HG02884 (cell line): ENCODE measurements at regions not wholly inside any gene's neighbourhood (a gene's known extent, or its start where the extent isn't known, plus 50 kb on each side); places are given as distances from the start of the nearest gene placed in this dataset.
"Not testable (repeated sequence)": the region's sequence is repeated elsewhere in the genome, so short reads cannot be mapped to it uniquely, and the experiment has no call there.

Experiments
- ATAC-seq: cut with Tn5 transposase; IDR thresholded peaks from one replicate; pipeline ENCODE4 v1.9.1; 2021; ENCODE audit warnings: mild to moderate bottlenecking, moderate library complexity; ENCODE audit not compliant: unreplicated experiment

GRCh38 chr3:29011441-29011840 lies 269.4 kb upstream of the RBMS3 start:
- ATAC-seq = no peak

DNA sequence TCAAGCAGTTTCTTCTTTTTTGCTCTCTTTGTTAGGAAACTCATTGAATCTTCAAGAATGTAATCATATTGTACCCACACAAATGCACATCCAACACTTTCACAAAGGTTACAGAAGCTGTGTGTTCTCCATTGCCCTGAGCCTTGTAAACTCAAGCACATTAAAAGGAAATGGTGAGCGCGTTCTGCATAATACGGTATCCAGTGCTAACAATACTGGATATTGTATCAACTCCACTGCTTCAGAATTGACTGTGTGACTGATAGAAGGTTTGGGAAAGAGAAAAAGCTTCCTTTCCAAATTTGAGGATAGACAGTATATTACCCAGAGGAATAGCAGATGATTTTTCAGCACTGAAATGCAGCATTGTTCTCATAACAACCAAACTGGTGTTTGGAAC lies 268.9 kb upstream of the RBMS3 start:
- no peak for ATAC-seq

- no peak for ATAC-seq
Observed at GRCh38 chr3:29022976-29023375, 257.9 kb upstream of the RBMS3 start.

DNA sequence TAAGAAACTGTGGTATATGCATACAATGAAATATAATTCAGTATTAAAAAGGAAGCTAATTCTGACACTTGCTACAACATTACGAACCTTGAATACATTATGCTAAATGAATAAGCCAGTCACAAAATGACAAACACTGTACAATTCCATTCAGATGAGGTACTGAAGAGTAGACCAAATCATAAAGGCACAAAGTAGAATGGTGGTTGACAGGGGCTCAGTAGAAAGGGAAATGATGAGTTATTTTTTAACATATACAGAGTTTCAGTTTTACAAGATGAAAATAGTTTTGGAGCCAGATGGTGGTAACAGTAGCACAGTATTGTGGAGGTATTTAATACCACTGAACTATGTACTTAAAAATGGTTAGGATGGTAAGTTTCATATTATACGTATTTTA lies 254.6 kb upstream of the RBMS3 start:
- peak; percentile 91 for ATAC-seq

DNA sequence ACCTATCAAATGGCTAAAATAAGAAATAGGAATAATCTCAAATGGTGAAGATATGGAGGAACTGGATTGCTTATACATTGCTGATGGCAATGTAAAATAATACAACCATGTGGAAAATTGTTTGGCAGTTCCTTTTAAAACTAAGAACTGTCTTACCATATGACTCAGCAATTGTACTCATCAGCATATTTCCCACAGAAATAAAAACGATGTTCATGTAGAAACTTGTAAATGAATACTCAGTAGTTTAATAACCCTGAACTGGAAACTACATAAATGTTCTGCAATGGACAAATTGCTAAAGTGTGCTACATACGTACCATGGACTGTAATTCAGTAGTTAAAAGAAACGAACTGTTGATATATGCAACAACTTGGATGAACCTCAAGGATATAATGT lies 253.9 kb upstream of the RBMS3 start:
- ATAC-seq = peak; percentile 48

GRCh38 chr3:29031175-29031574 lies 249.7 kb upstream of the RBMS3 start:
- not testable (repeated sequence) for ATAC-seq

DNA sequence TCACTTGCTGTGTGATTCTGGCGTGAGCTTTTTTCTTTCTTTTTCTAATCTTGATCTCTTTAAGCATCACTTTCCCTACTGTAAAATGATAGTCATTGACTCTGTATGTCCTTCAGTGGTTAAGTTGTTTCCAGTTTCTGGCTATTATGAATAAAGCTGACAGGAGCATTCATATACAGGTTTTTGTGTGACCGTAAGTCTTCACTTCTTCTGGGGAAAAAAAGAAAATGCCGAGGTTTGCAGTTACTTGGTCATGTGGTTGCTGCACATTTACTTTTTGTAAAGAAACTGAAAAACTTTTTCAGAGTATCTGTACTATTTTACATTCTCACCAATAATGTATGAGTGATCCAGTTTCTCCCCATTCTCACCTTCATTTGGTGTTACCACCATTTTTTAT lies 247.4 kb upstream of the RBMS3 start:
- no peak for ATAC-seq

GRCh38 chr3:29050155-29050554 lies 230.7 kb upstream of the RBMS3 start:
- no peak for ATAC-seq

DNA sequence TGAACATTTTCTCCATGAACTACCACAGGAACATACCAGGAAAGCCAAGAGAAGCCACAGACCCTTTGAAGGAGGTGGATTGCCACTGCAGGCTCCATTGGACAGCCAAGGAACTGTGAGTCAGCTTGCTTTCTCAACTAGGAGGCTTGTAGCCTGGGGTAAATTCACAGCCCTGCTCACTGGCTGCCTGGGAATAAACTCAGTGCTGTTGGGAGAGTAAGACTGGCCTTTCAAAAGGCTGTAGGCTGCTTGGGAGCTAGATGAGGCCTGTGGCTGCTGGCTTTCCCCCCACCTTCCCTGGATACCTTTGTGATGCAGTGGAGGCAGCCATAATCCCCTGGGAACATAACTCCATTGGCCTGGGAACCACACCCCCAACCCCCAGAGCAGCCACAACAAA lies 223.5 kb upstream of the RBMS3 start:
- no peak for ATAC-seq

GRCh38 chr3:29064085-29064484 lies 216.8 kb upstream of the RBMS3 start:
- ATAC-seq = no peak

DNA sequence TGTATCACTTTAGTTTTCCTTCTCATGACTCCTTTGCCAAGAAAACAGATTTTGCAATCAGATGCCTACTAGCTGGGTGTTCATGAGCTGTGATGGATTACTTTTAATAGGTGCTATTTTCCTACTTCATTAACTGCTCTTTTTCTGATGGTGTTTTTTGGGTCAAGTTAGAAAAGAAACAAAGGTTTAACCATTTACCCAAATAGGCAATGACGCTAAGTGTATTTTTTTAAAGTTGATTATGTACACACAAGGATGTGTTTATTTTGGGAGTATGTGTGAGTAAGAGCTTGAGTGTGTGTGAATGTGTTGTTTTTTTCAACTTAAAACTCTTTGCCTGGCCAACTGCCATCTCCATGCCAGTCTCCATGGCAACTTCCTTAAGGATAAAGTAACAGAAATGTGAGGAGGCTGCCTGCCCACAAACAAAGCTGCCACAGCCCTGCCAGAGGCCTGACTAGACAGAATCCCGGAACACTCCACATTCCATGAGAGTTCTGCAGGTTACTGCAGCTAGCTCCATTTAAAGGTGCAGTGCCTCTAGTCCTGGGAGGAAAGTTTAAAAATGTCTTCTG lies 215.6 kb upstream of the RBMS3 start:
- no peak for ATAC-seq

GRCh38 chr3:29067007-29067406 lies 213.9 kb upstream of the RBMS3 start:
- ATAC-seq = no peak

DNA sequence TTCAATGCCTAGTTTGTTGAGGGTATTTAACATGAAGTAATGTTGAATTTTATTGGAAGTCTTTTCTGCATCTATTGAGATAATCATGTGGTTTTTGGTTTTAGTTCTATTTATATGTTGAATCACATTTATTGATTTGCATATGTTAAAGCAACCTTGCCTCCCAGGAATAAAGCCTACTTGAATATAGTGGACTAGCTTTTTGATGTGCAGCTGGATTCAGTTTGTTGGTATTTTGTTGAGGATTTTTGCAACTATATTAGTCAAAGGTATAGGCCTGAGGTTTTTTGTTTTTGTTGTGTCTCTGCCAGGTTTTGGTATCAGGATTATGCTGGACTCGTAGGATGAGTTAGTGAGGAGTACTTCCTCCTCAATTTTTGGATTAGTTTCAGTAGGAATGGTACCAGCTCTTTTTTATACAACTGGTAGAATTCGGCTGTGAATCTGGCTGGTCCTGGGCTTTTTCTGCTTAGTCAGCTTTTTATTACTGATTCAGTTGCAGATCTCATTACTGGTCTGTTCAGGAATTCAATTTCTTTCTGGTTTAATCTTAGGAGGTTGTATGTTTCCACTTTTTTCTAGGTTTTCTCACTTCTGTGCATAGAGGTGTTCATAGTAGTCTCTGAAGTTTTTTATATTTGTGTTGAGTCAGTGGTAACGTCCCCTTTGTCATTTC lies 209.8 kb upstream of the RBMS3 start:
- no peak for ATAC-seq

GRCh38 chr3:29072611-29073010 lies 208.3 kb upstream of the RBMS3 start:
- no peak for ATAC-seq

- no peak for ATAC-seq
Observed at GRCh38 chr3:29077356-29077755, 203.5 kb upstream of the RBMS3 start.

DNA sequence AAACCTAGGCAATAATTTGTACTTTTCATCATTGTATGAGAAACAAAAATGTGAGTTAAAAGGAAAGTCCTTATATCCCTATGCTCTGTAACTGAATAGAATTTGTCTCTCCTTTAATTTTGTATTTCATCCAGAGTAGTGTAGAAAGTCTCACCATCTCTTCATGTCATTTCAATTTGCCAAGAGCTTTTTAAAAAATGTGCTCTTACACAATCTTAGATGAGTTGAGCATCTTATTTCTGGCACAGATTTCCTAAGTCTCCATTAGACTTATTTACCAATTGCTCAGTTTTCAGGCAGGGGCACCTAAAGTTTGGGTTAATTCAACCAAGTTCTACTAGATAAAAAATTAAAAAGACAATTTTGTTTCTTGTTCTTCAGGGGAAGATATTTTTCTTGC lies 201.5 kb upstream of the RBMS3 start:
- no peak for ATAC-seq

DNA sequence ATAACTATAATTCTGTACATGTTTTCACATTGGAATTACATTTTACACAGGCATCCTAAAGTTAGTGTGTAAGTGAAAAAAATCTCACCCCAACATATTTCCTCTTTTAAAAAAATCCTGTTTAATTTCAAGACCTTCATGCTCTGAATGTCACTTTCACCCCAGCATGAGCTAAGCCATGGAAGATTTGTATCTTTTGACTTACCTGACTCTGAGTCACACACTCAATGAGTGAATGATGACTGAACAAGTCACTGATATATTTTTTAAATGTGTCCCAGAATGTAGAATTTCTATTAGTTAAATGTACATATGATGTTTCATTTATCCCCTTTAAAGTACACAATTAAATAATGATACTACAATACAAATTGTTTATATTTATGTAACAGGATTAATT lies 199.9 kb upstream of the RBMS3 start:
- ATAC-seq = no peak

- no peak for ATAC-seq
Observed at GRCh38 chr3:29083081-29083480, 197.8 kb upstream of the RBMS3 start.

GRCh38 chr3:29083676-29084075 lies 197.2 kb upstream of the RBMS3 start:
- ATAC-seq = no peak

DNA sequence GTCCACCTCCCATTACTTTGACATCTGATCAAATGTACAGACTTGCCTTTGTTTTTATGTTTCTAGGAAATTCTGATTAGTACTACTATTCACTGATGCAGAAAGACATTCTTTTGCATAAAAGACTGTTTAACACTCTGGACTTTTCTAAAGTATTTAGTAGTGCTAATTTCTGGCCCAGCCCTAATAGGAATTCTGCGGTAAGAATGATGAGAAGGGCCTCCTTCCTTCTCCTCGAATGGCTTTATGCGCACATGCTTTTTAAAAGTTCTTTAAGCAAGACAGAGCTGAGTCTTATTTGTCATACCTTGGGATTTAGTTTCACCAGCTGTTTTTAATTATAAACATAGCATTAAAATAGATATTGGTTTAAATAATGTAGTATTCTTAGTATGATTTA lies 192.3 kb upstream of the RBMS3 start:
- ATAC-seq = no peak

DNA sequence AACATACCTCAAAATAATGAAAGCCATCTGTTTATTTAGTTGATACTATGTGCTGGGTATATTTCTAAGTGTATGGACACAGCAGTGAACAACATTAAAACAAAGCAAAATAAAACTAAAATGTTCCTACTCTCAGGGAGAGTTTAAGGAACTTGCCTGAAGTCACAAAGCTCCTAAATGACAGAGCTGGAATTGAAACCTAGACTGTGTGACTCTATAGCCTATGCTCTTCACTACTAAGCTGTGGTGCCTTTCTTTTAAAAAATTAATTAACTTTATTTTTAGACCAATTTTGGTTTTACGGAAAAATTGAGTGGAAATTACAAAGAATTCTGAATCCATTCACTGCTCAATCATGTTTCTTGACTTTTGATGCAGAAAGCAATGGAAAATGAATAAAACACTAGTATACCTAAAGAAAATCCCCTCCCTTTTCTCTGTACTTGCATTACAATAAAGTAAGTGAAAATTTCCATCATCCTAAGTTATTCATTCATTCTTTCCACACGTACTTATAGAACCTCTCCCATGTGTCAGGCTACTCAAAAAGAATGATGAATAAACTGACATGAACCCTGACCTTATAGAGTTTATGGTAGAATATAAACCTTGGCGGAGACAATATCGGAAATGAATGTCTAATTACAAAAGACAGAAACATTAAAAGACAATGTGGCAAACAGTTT lies 189.8 kb upstream of the RBMS3 start:
- ATAC-seq = no peak

- ATAC-seq = no peak
Observed at GRCh38 chr3:29091599-29092189, 189.2 kb upstream of the RBMS3 start.
